Activated B cell treated with CpG ODN at 0.5 μM for 24 hours (primary cell): ENCODE measurements at regions not wholly inside any gene's neighbourhood (a gene's known extent, or its start where the extent isn't known, plus 50 kb on each side); places are given as distances from the start of the nearest gene placed in this dataset.

Source experiments
- ATAC-seq: fragments of 200-7000 bp; cut with Tn5 transposase; one replicate; pipeline ENCODE4 v1.10.0; 2021; ENCODE audit warnings: low read depth, mild to moderate bottlenecking, moderate library complexity
- CTCF ChIA-PET: fragments of 350-600 bp; sonication (Branson Sonifier 250); formaldehyde crosslinking; loops from one replicate; lab custom pipeline; 2021; ENCODE audit warnings: antibody characterized with exemption; lab: Charles Lee
- POLR2A ChIA-PET: fragments of 350-600 bp; sonication (Branson Sonifier 250); formaldehyde crosslinking; loops from one replicate; lab custom pipeline; 2021; ENCODE audit warnings: antibody characterized with exemption; lab: Charles Lee
- DNase-seq: peaks from one replicate; pipeline ENCODE4 v3.0.0; 2022
- H3K27ac Mint-ChIP-seq: one replicate; pipeline ENCODE4 v1.8.0; 2020; ENCODE audit warnings: mixed read lengths
- H3K27me3 Mint-ChIP-seq: one replicate; pipeline ENCODE4 v1.8.0; 2021; ENCODE audit warnings: mixed read lengths
- H3K36me3 Mint-ChIP-seq: one replicate; pipeline ENCODE4 v1.8.0; 2021; ENCODE audit warnings: low read depth, mixed read lengths
- H3K4me1 Mint-ChIP-seq: one replicate; pipeline ENCODE4 v1.8.0; 2021; ENCODE audit warnings: mixed read lengths
- H3K4me3 Mint-ChIP-seq: one replicate; pipeline ENCODE4 v1.8.0; 2020; ENCODE audit warnings: mild to moderate bottlenecking, mixed read lengths
- H3K9me3 Mint-ChIP-seq: one replicate; pipeline ENCODE4 v1.8.0; 2020; ENCODE audit warnings: mixed read lengths
- intact Hi-C: fragments of 100-400 bp; cut with micrococcal nuclease; formaldehyde crosslinking; loops from one replicate; pipeline ENCODE4 v1.15.1; 2024
- TF ChIP-seq, protein P1 (sequence below): fragments of 200-600 bp; IDR thresholded peaks from one replicate; pipeline ENCODE4 v1.8.0; 2022; ENCODE audit warnings: antibody characterized with exemption, mild to moderate bottlenecking

DNA sequence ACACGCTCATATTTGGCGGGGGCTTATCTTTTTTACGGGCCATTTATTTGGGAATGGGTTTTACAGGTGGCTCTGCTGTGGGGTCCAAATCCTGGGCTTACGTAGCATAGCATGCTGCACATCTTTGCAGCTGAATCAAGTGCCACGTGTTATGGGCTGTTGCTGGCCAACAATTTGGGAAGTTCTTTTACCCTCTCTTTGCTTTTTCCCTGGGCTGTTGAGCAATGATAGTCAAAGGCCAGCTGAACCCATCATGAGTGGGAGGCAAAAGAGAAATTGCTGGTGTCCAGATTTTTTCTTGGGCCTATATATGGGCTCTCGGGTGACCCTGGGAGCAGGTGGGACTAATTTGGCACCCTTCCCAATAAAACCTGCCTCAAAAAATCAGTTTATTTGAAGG is 209.3 kb upstream of the SATB1 start:
- no peaks in the 10 kb centered on the region for H3K27me3 Mint-ChIP-seq
- no peak overlapping the region for H3K4me3 Mint-ChIP-seq
- POLR2A ChIA-PET, result no interaction called here
- no peak overlapping the region for H3K27ac Mint-ChIP-seq
- CTCF ChIA-PET, result no interaction called here
- intact Hi-C loops, result no loop called here
- ATAC-seq (no peak), DNase-seq (no peak)
- H3K9me3 Mint-ChIP-seq, result peaks cover 7% of the 10 kb centered on the region
- TF ChIP-seq, protein P1, sequence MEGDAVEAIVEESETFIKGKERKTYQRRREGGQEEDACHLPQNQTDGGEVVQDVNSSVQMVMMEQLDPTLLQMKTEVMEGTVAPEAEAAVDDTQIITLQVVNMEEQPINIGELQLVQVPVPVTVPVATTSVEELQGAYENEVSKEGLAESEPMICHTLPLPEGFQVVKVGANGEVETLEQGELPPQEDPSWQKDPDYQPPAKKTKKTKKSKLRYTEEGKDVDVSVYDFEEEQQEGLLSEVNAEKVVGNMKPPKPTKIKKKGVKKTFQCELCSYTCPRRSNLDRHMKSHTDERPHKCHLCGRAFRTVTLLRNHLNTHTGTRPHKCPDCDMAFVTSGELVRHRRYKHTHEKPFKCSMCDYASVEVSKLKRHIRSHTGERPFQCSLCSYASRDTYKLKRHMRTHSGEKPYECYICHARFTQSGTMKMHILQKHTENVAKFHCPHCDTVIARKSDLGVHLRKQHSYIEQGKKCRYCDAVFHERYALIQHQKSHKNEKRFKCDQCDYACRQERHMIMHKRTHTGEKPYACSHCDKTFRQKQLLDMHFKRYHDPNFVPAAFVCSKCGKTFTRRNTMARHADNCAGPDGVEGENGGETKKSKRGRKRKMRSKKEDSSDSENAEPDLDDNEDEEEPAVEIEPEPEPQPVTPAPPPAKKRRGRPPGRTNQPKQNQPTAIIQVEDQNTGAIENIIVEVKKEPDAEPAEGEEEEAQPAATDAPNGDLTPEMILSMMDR, result no peak
- no peaks in the 10 kb centered on the region for H3K4me1 Mint-ChIP-seq
- no peaks in the 10 kb centered on the region for H3K36me3 Mint-ChIP-seq

DNA sequence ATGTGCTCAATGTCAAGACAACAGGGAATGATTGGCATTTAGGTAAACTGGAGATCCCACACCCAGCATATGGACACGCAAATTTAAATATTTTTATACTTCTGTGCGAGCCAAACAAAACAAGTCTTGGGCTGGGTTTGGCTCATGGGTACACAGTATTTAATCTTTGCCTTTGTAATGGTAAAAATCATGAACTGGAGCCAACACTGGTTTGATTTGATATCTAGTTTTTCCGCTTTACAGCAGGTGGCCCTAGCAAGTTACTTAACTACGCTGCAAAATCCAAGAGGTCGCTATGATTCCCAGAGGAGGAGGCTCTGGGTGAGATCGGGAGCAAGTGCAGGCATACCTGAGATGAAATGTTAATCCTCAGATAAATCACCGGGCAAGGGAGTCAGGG is 207.9 kb upstream of the SATB1 start:
- DNase-seq, result no peak
- TF ChIP-seq, protein P1, result no peak
- Mint-ChIP-seq H3K9me3 (peaks cover 7% of the 10 kb centered on the region), H3K27me3 (peaks cover 1% of the 10 kb centered on the region), H3K27ac (no peak overlapping the region), H3K4me1 (no peaks in the 10 kb centered on the region), H3K36me3 (no peaks in the 10 kb centered on the region), H3K4me3 (no peak overlapping the region)
- intact Hi-C loops, result no loop called here
- CTCF ChIA-PET, result no interaction called here
- POLR2A ChIA-PET, result no interaction called here
- no peak for ATAC-seq

DNA sequence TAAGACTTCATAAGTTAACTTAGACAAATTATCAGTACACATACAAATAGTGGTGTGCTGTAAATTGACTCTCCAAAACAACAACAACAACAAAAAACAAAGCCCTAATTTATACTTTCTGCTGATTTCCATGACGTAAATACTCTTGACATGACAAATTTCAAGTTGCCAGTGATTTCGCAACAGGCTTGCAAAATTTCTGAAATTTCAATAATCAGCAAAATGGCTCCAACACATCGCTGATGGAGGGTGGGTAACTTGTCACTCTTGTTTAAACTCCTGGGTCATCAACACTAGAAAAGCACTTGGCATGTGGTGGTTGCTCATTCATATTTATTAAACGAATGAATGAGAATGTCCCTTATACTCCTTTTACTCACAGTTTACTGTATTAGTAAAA is 205.2 kb upstream of the SATB1 start:
- H3K4me3 Mint-ChIP-seq, result no peak overlapping the region
- no peak overlapping the region for H3K27ac Mint-ChIP-seq
- DNase-seq, result no peak
- ATAC-seq, result no peak
- H3K4me1 Mint-ChIP-seq, result no peaks in the 10 kb centered on the region
- peaks cover 1% of the 10 kb centered on the region for H3K27me3 Mint-ChIP-seq
- CTCF ChIA-PET, result no interaction called here
- intact Hi-C loops, result no loop called here
- no peaks in the 10 kb centered on the region for H3K36me3 Mint-ChIP-seq
- H3K9me3 Mint-ChIP-seq, result peaks cover 3% of the 10 kb centered on the region
- TF ChIP-seq, protein P1, result no peak
- POLR2A ChIA-PET, result no interaction called here

DNA sequence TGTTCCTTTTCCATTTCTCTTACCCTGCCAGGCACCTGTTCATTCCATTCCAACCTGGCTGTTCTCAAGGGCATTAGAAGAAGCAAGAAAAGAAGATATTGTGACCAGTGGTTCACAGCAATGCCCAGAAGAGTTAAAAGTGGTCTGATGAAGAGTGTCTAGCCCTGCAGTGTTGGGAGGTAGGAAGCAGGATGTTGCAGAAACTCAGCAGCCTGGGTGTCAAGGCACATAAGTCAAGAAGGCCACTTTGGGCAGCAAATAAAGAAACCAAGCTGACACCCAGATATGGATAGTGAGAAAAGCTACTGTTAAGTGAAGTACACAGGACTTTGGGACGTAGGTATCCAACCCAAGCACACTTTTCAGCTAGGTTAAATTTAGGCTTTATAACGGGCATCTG is 199.9 kb upstream of the SATB1 start:
- TF ChIP-seq, protein P1, result no peak
- no peak for DNase-seq
- H3K27ac Mint-ChIP-seq, result no peak overlapping the region
- intact Hi-C loops, result no loop called here
- ATAC-seq, result no peak
- no peak overlapping the region for H3K4me3 Mint-ChIP-seq
- H3K27me3 Mint-ChIP-seq, result peaks cover 1% of the 10 kb centered on the region
- ChIA-PET POLR2A (interaction anchor here (0.5 kb wide), 1 partner anchor 51 kb away, joined by 3 read pairs; no protein-coding TSS in a partner anchor), CTCF (no interaction called here)
- H3K9me3 Mint-ChIP-seq, result no peaks in the 10 kb centered on the region
- no peaks in the 10 kb centered on the region for H3K36me3 Mint-ChIP-seq
- no peaks in the 10 kb centered on the region for H3K4me1 Mint-ChIP-seq

DNA sequence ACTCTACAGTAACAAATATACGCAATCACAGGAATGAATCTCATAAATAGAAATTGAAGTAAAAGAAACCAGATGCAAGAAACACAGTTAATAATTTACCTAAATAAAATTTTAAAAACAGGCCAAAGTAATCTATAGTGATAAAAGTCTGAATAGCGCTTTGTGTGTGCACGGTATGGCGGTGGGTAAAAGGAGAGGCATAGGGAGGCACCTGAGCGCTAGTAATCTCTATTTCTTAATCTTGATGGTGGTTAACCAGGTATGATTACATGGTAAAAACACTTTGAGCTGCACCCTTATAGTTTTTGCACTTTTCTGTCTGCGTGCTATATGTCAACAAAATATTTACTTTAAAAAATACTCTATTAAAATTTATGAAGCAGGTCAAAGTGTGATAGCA is 198.1 kb upstream of the SATB1 start:
- Mint-ChIP-seq H3K9me3 (no peaks in the 10 kb centered on the region), H3K4me3 (no peak overlapping the region), H3K27me3 (no peaks in the 10 kb centered on the region), H3K4me1 (no peaks in the 10 kb centered on the region), H3K27ac (no peak overlapping the region), H3K36me3 (no peaks in the 10 kb centered on the region)
- ChIA-PET CTCF (no interaction called here), POLR2A (no interaction called here)
- intact Hi-C loops, result no loop called here
- no peak for DNase-seq
- TF ChIP-seq, protein P1, result no peak
- ATAC-seq, result no peak
